Loucy (cell line): ENCODE measurements at regions not wholly inside any gene's neighbourhood (a gene's known extent, or its start where the extent isn't known, plus 50 kb on each side); places are given as distances from the start of the nearest gene placed in this dataset.
A peak's percentile ranks its signal among the peaks of the same experiment; 100 is the strongest.

Experiments used
- H2AFZ ChIP-seq: fragments of 200-600 bp; sonication (generic); 2 replicates; pipeline ENCODE4 v1.6.0; 2016; ENCODE audit warnings: antibody characterized with exemption, mild to moderate bottlenecking, low read length, moderate library complexity
- H3F3A ChIP-seq: fragments of 200-600 bp; 2 replicates; pipeline ENCODE4 v1.6.0; 2016; ENCODE audit warnings: antibody characterized with exemption, low read depth, mild to moderate bottlenecking
- H3K27me3 ChIP-seq: fragments of 200-600 bp; sonication (generic); 2 replicates; pipeline ENCODE4 v1.6.1; 2014; ENCODE audit warnings: low read length, mild to moderate bottlenecking; ENCODE audit not compliant: insufficient read depth, poor library complexity, severe bottlenecking
- H3K36me3 ChIP-seq: fragments of 200-600 bp; sonication (generic); 2 replicates; pipeline ENCODE4 v1.6.1; 2016; ENCODE audit warnings: low read length; ENCODE audit not compliant: insufficient read depth
- H3K4me1 ChIP-seq: fragments of 200-600 bp; sonication (generic); 2 replicates; pipeline ENCODE4 v1.5.1; 2014; ENCODE audit warnings: low read length, mild to moderate bottlenecking; ENCODE audit not compliant: insufficient read depth, poor library complexity, severe bottlenecking
- H3K4me2 ChIP-seq: fragments of 200-600 bp; sonication (generic); 2 replicates; pipeline ENCODE4 v1.6.0; 2014; ENCODE audit warnings: antibody characterized with exemption, low read length, low read depth, mild to moderate bottlenecking; ENCODE audit not compliant: poor library complexity, severe bottlenecking
- H3K4me3 ChIP-seq: fragments of 200-600 bp; sonication (generic); 2 replicates; pipeline ENCODE4 v1.5.1; 2014; ENCODE audit warnings: low read length, mild to moderate bottlenecking, mixed read lengths; ENCODE audit not compliant: poor library complexity, severe bottlenecking
- H3K79me2 ChIP-seq: fragments of 200-600 bp; sonication (generic); 2 replicates; pipeline ENCODE4 v1.6.1; 2014; ENCODE audit warnings: low read length; ENCODE audit not compliant: insufficient read depth
- H3K9ac ChIP-seq: fragments of 200-600 bp; sonication (generic); 2 replicates; pipeline ENCODE4 v1.6.0; 2014; ENCODE audit warnings: mild to moderate bottlenecking, low read depth, low read length, moderate library complexity; ENCODE audit not compliant: poor library complexity, severe bottlenecking
- H3K9me2 ChIP-seq: fragments of 200-600 bp; sonication (generic); replicated peaks from 2 replicates; pipeline ENCODE4 v1.6.1; 2016; ENCODE audit warnings: low read depth, low read length, mixed read lengths
- H3K9me3 ChIP-seq: fragments of 200-600 bp; sonication (generic); 2 replicates; pipeline ENCODE4 v1.6.1; 2014; ENCODE audit warnings: mild to moderate bottlenecking, antibody characterized with exemption, low read length, low read depth; ENCODE audit not compliant: insufficient read depth
- H4K20me1 ChIP-seq: fragments of 200-600 bp; sonication (generic); 2 replicates; pipeline ENCODE4 v1.6.0; 2014; ENCODE audit warnings: antibody characterized with exemption, low read length, mild to moderate bottlenecking; ENCODE audit not compliant: insufficient read depth, poor library complexity, severe bottlenecking
- EZH2phosphoT487 ChIP-seq: fragments of 200-600 bp; IDR thresholded peaks from 2 replicates; pipeline ENCODE4 v1.6.1; 2018; ENCODE audit warnings: antibody characterized with exemption, mild to moderate bottlenecking, moderate library complexity, borderline replicate concordance
- TF ChIP-seq, protein P1 (sequence below): fragments of 200-600 bp; sonication (generic); conservative IDR thresholded peaks from 2 replicates; pipeline ENCODE4 v1.5.1; 2014; ENCODE audit warnings: mild to moderate bottlenecking, antibody characterized with exemption, low read length

DNA sequence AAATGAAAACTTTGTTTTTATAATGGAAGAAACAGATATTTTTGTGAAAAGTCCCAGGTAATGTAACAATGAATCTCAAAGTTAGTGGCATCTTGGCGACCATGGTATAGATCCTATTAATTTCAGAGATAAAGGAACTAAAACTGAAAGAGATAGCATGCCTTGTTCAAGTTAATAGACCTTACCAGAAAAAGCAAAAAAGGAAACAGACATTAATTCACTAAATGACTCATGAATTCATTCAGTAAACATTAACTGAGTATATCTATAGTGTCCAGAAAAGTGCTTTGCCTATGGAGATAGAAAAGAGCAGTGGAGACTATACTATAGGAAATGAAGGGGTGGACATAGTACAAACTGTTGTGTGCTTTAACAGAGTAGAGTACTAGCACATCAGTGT lies 763.3 kb downstream of the TRIB2 start:
- Histone ChIP-seq H3K79me2 (no peaks in the 10 kb centered on the region), H3K36me3 (no peaks in the 10 kb centered on the region), H3K9me2 (no peaks in the 10 kb centered on the region), H4K20me1 (no peaks in the 10 kb centered on the region), H3F3A (no peaks in the 10 kb centered on the region), H3K4me3 (no peak overlapping the region), H3K27me3 (no peaks in the 10 kb centered on the region), H2AFZ (0 out of 2 replicates have a peak overlapping the region, but pooled peaks have one; percentile 19), H3K9me3 (no peaks in the 10 kb centered on the region), H3K4me2 (no peak overlapping the region), H3K4me1 (no peaks in the 10 kb centered on the region), H3K9ac (no peak overlapping the region)
- TF ChIP-seq, protein P1, sequence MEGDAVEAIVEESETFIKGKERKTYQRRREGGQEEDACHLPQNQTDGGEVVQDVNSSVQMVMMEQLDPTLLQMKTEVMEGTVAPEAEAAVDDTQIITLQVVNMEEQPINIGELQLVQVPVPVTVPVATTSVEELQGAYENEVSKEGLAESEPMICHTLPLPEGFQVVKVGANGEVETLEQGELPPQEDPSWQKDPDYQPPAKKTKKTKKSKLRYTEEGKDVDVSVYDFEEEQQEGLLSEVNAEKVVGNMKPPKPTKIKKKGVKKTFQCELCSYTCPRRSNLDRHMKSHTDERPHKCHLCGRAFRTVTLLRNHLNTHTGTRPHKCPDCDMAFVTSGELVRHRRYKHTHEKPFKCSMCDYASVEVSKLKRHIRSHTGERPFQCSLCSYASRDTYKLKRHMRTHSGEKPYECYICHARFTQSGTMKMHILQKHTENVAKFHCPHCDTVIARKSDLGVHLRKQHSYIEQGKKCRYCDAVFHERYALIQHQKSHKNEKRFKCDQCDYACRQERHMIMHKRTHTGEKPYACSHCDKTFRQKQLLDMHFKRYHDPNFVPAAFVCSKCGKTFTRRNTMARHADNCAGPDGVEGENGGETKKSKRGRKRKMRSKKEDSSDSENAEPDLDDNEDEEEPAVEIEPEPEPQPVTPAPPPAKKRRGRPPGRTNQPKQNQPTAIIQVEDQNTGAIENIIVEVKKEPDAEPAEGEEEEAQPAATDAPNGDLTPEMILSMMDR, result no peak
- no peak for TF ChIP-seq EZH2phosphoT487

DNA sequence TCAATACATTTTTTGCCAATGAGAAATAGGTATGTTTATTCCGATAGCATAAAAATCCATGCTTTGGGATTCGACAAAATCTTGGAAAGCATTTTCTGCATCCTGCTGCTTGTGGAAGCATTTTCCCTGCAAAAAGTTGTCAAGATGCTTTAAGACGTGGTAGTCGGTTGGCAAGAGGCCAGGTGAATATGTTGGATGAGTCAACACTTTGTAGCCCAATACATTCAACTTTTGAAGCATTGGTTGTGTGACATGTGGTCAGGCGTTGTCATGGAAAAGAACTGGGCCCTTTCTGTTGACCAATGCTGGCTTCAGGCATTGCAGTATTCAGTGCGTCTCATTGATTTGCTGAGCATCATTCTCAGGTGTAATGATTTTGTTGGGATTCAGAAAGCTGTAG lies 764.5 kb downstream of the TRIB2 start:
- Histone ChIP-seq H3K9ac (no peak overlapping the region), H3K9me3 (no peaks in the 10 kb centered on the region), H3K36me3 (no peaks in the 10 kb centered on the region), H3K9me2 (no peaks in the 10 kb centered on the region), H3K27me3 (no peaks in the 10 kb centered on the region), H3K4me3 (no peak overlapping the region), H3K79me2 (no peaks in the 10 kb centered on the region), H3F3A (no peaks in the 10 kb centered on the region), H4K20me1 (no peaks in the 10 kb centered on the region), H3K4me2 (no peak overlapping the region), H3K4me1 (no peaks in the 10 kb centered on the region), H2AFZ (no peak overlapping the region)
- TF ChIP-seq, protein P1, result no peak
- no peak for TF ChIP-seq EZH2phosphoT487

DNA sequence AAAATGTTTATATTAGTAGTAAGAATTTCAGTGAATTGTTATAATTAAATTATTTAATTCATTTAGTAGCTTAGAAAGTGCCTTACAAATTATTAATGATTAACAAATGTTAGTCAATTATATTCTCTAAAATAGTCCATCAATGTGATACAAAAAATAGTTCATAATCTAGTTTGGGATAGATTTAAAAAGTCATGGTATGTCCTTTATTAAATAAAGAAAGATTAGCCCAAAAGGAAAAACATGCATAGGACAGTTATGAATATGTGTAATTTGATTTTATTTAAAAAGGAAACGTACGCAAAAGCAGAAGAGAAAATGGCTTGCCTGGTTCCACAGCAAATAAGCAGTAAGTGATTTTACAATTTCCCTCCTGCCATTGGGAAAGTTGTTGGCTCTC lies 768.5 kb downstream of the TRIB2 start:
- no peak overlapping the region for H2AFZ ChIP-seq
- H3K4me2 ChIP-seq, result no peak overlapping the region
- TF ChIP-seq, protein P1, result no peak
- no peak for TF ChIP-seq EZH2phosphoT487
- H3K9me2 ChIP-seq, result no peaks in the 10 kb centered on the region
- no peaks in the 10 kb centered on the region for H4K20me1 ChIP-seq
- H3K4me1 ChIP-seq, result no peaks in the 10 kb centered on the region
- no peaks in the 10 kb centered on the region for H3K79me2 ChIP-seq
- H3K9ac ChIP-seq, result no peak overlapping the region
- no peak overlapping the region for H3K4me3 ChIP-seq
- no peaks in the 10 kb centered on the region for H3K9me3 ChIP-seq
- H3K36me3 ChIP-seq, result no peaks in the 10 kb centered on the region
- H3K27me3 ChIP-seq, result no peaks in the 10 kb centered on the region
- H3F3A ChIP-seq, result no peaks in the 10 kb centered on the region
